ENCODE measurements at regions not wholly inside any gene's neighbourhood (a gene's known extent, or its start where the extent isn't known, plus 50 kb on each side); places are given as distances from the start of the nearest gene placed in this dataset.
A peak's percentile ranks its signal among the peaks of the same experiment; 100 is the strongest.

DNA sequence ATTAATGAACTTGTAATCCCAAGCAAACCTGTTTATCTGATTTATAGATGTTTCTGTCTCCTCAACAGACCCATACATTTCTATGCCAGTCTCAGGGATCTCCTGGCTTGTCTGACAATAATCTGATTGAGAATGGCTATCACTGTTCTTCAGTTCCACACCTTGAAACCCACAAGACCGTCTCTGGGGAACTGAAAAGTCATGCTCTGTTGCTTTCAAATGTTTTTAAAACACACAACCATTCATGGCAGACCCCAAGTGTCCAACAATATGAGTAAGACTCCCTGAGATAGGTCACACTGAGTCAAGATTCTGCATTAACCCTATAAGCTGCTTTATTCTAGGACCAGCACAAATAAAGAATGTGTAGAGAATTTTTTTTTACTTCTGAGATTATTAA lies 611.2 kb upstream of the PLXNA2 start:
- no peak overlapping the region for H3K4me3 ChIP-seq (replicated peaks; ENCODE audit: low read depth, low read length)
- no peak for DNase-seq (ENCODE audit: low read depth)
- no peak for TF ChIP-seq CTCF (IDR thresholded peaks at IDR 0.05; ENCODE audit: low read length, missing control alignments)

GRCh38 chr1:208857465-208857864 lies 613.3 kb upstream of the PLXNA2 start:
- no peak overlapping the region for H3K4me3 ChIP-seq (replicated peaks; ENCODE audit: low read depth, low read length)
- DNase-seq (ENCODE audit: low read depth) = no peak
- no peak for TF ChIP-seq CTCF (IDR thresholded peaks at IDR 0.05; ENCODE audit: low read length, missing control alignments)

DNA sequence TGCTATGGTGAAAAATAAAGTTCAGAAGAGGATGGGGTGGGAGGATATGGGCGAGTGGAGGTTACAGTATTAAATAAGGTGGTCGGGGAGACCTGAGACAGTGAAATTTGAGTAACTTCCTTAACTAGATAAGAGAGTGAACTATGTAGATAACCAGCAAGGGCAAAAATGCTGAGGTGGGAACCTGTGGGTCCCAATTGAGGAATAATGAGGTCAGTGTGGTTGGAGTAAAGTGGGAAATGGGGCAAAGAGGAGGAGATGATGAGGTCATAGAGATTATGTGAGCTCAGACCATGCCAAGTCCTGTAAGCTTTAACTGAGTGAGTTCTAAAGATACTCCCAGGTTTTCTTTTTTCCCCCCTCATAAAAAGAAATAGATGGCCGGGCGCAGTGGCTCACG lies 614.6 kb upstream of the PLXNA2 start:
- TF ChIP-seq CTCF (IDR thresholded peaks at IDR 0.05; ENCODE audit: low read length, missing control alignments) = no peak
- DNase-seq (ENCODE audit: low read depth) = no peak
- no peak overlapping the region for H3K4me3 ChIP-seq (replicated peaks; ENCODE audit: low read depth, low read length)

DNA sequence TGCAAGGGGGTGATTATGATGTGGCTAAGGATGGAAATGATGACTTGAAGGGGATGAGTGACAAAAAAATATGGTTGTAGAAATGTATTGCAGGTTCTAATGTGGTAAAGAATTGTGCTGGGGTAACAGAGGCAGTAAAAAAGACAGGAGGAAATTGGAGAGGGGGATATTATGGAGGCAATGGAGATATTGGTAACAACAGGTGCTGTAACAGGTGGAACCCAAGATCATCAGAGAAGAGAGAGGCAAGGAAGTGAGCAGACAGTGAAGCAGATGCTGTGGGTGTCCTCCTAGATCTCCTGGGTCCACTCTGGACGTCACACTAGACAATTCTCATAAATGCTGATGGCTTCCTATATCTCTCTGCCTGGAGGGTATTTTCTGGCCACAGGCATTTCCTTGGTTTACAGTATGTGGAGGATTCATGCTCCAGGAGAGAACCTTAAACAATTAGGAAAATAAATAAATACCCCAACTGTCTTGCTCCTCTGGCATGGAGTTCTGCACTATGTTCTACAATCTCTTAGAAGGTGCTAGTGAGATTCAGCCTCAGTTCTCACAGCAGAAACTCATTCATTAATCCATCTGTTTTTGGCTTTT lies 620.3 kb upstream of the PLXNA2 start:
- H3K4me3 ChIP-seq (replicated peaks; ENCODE audit: low read depth, low read length) = no peak overlapping the region
- DNase-seq (ENCODE audit: low read depth) = no peak
- TF ChIP-seq CTCF (IDR thresholded peaks at IDR 0.05; ENCODE audit: low read length, missing control alignments) = no peak

GRCh38 chr1:208866386-208866955 lies 622.3 kb upstream of the PLXNA2 start:
- no peak overlapping the region for H3K4me3 ChIP-seq (replicated peaks; ENCODE audit: low read depth, low read length)
- no peak for DNase-seq (ENCODE audit: low read depth)
- TF ChIP-seq CTCF (IDR thresholded peaks at IDR 0.05; ENCODE audit: low read length, missing control alignments) = no peak

DNA sequence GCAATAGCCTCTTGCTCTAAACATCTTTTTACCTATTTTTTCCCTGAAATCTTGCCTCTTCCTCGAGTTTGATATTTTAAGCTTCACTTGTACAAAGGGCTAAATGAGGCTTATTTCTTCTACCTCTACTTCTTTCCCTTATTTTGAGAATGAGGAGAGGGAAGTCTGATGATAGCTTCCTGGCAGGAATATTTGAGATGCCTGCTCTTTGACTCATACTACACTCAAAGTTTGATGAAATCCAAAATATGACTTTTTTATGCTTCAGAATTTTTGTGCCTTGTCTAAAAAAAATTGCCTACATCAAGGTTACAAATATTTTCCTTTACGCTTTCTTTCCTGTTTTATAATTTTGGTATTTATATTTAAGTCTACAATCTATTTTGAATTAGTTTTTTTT lies 624.4 kb upstream of the PLXNA2 start:
- TF ChIP-seq CTCF (IDR thresholded peaks at IDR 0.05; ENCODE audit: low read length, missing control alignments) = no peak
- no peak overlapping the region for H3K4me3 ChIP-seq (replicated peaks; ENCODE audit: low read depth, low read length)
- DNase-seq (ENCODE audit: low read depth) = peak; percentile 33

DNA sequence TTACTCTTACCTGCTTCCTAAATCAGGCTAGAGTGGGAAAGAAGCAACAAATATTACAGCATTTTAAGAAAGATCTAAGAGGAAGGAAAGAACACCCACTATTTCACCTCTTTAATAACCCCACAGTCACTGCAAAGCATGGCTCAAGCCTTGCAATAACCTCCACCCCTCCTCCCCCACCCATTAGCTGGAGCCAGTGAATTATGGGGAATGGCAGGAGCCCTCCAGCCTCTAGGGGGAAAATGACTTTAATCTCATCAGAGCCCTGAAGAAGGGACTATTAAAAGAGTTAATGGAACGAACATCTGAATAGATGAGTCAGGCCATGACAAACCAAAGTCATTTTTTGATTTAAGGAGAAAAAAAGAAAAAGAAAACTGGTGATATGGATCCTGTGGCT lies 630.7 kb upstream of the PLXNA2 start:
- no peak for DNase-seq (ENCODE audit: low read depth)
- H3K4me3 ChIP-seq (replicated peaks; ENCODE audit: low read depth, low read length) = no peak overlapping the region
- no peak for TF ChIP-seq CTCF (IDR thresholded peaks at IDR 0.05; ENCODE audit: low read length, missing control alignments)

Data from fibroblast of pulmonary artery (primary cell).